ENCODE measurements at regions not wholly inside any gene's neighbourhood (a gene's known extent, or its start where the extent isn't known, plus 50 kb on each side); places are given as distances from the start of the nearest gene placed in this dataset.
"Not testable (repeated sequence)": the region's sequence is repeated elsewhere in the genome, so short reads cannot be mapped to it uniquely, and the experiment has no call there.

DNA sequence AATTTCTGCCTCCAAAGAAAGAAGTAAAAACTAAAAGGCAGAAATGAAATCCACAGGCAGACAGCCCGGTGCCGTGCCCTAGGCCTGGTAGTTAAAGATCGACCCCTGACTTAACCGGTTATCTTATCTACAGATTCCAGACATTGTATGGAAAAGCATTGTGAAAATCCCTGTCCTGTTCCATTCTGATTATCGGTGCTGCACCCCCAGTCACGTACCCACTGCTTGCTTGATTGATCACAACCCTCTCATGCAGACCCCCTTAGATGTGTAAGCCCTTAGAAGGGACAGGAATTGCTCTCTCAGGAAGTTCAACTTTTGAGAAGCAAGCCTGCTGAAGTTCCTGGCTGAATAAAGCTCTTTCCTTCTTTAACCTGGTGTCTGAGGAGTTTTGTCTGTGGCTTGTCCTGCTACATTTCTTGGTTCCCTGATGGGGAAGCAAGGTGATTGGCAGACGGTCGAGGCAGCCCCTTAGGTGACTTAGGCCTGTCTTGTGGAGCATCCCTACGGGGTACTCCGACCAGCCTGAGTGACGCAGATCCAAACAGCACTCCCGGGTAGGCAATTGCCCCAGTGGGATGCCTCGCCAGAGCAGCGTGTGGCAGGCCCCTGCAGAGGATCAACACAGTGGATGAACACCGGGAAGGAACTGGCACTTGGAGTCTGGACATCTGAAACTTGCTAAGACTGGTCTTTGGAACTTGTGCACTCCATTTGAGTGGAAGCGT, 111.2 kb upstream of the PPM1J start:
- no peaks in the 10 kb centered on the region for H3K9me3 Mint-ChIP-seq
- DNase-seq (ENCODE audit: low spot score in 2 of 2) (no peak), ATAC-seq (no peak)
- no peaks in the 10 kb centered on the region for H3K36me3 Mint-ChIP-seq
- H3K4me3 Mint-ChIP-seq, result no peak overlapping the region
- no peaks in the 10 kb centered on the region for H3K4me1 Mint-ChIP-seq
- H3K27ac Mint-ChIP-seq, result no peak overlapping the region

DNA sequence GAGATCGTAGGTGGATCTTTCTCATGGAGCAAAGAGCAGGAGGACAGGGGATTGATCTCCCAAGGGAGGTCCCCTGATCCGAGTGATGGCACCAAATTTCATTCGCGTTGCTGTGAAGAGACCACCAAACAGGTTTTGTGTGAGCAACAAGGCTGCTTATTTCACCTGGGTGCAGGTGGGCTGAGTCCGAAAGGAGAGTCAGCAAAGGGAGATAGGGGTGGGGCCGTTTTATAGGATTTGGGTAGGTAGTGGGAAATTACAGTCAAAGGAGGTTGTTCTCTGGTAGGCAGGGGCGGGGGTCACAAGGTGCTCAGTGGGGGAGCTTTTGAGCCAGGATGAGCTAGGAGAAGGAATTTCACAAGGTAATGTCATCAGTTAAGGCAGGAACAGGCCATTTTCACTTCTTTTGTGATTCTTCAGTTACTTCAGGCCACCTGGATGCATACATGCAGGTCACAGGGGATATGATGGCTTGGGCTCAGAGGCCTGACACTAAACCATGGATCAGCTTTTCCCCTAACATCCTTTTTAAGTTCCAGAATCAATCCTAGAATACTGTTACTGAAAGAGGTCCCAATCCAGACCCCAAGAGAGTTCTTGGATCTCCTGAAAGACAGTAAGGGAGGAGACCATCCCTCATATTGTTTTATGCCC, 110.6 kb upstream of the PPM1J start:
- H3K9me3 Mint-ChIP-seq; H3K36me3 Mint-ChIP-seq; H3K4me1 Mint-ChIP-seq; H3K27ac Mint-ChIP-seq; H3K4me3 Mint-ChIP-seq; ATAC-seq; DNase-seq (ENCODE audit: low spot score in 2 of 2): not testable (repeated sequence)

DNA sequence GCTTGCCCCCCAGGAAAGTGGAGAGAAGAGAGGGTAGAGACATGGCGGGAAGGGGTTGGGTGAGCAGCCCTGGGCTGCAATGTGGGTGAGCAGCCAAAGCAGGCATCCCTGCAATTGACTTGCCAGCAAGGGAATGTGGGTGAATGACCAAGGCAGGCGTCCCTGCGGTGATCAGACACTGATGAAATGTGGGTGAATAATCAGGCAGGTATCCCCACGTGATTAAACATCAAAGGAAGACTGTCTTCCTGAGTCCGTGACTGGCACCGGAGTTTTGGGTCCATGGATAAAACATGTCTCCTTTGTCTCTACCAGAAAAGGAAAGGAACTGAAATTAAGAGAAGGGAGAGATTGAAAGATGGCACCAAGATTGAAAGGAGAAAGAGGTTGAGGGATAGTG, 109.9 kb upstream of the PPM1J start:
- H3K4me1 Mint-ChIP-seq; DNase-seq (ENCODE audit: low spot score in 2 of 2); ATAC-seq; H3K4me3 Mint-ChIP-seq; H3K36me3 Mint-ChIP-seq; H3K27ac Mint-ChIP-seq; H3K9me3 Mint-ChIP-seq: not testable (repeated sequence)

DNA sequence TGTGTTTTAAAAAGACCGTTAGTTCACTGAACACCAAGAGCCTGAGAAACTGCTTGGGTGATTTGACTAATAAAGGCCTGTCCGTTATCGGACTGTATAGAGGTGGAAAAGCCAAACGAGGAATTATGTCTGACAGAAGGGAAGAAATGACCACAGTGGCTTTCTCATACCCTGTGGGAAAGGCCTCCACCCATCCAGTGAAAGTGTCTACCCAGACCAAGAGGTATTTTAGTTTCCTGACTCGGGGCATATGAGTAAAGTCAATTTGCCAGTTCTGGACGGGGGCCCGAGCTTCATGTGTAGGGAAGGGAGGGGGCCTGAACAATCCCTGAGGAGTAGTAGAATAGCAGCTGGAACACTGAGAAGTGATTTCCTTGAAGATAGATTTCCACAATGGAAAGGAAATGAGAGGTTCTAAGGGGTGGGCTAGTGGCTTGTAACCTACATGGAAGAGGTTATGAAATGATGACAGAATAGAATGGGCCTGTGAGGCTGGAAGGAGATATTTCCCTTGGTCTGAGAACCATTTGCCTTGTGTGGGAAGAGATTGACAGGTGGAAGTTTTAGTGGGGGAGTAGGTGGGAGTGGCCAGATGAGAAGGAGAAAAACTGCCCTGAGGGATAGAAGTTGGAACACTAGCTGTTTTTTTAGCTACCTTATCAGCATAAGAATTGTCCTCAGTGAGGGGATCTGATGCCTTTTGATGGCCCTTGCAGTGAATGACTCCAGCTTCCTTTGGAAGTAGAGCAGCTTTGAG, 106.4 kb upstream of the PPM1J start:
- not testable (repeated sequence) for ATAC-seq, H3K4me1 Mint-ChIP-seq, H3K36me3 Mint-ChIP-seq

DNA sequence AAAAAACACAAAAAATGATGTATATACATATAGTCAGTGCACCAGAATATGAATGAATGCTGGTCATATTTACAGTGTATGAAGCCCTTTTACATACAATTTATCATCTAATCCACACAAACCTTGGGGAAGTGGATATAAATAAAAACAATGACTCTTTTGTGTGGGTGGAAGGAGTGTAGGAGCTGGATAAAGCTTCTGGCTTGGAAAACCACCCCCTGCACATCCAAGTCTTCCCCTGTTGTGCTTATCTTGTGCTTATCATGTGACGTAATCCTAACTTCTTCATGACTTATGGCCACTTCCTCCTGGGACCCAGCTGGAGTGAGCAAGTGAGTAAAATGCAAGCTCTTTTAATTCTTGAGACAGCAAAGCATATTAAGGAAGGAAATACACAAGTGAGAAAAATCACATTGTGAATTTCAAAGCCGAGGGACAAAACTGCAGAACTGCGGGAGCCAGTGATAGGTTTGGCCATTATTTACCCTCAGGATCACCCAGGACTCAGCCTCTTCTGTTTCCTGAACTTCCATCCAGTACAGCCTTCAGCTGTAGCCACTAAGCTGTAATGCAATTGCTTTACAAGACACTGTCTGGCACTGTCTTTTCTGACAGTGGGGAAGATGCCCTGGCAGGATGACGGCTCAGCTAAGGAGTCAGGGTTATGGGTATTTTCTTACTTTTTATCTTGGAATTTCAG, 104.0 kb upstream of the PPM1J start:
- Mint-ChIP-seq H3K36me3 (no peaks in the 10 kb centered on the region), H3K27ac (no peak overlapping the region), H3K9me3 (no peaks in the 10 kb centered on the region), H3K4me1 (no peaks in the 10 kb centered on the region), H3K4me3 (no peak overlapping the region)
- DNase-seq (ENCODE audit: low spot score in 2 of 2) (no peak), ATAC-seq (no peak)

More for the DNA sequence above, 106.4 kb upstream of the PPM1J start:
- not testable (repeated sequence) for H3K27ac Mint-ChIP-seq; DNase-seq (ENCODE audit: low spot score in 2 of 2); H3K9me3 Mint-ChIP-seq; H3K4me3 Mint-ChIP-seq

DNA sequence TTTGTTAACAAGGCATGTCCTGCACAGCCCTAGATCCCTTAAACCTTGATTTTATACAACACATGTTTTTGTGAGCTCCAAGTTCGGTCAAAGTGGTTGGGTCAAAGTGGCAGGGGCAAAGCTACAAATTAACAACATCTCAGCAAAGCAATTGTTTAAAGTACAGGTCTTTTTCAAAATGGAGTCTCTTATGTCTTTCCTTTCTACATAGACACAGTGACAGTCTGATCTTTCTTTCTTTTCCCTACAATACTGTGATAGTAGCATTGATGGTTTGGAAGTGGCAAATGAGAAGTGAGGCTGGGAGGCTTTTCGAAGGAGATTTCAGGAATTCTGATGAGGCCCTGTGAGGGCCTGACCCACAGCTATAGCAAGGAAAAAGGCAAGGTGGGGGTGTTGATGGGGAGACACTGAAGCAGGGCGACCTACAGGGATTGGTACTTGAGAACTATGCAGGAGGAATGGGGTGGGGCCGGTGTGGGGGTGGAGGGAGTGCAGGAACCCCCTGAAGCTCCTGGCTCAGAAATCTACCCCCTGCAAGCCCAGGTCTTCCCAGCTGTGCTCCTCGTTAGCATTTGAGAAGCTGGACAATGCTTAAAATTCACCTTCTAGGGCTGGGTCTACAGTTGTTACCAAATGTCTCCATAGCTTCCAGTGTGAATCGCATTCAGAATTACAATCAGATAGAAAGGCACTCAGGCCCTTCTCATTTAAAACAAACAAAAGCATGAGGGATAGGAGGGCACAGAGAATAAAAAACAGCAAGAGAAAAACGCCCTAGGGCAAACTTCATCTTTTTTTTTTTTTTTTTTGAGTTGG, 102.6 kb upstream of the PPM1J start:
- no peaks in the 10 kb centered on the region for H3K4me1 Mint-ChIP-seq
- H3K27ac Mint-ChIP-seq, result no peak overlapping the region
- DNase-seq (ENCODE audit: low spot score in 2 of 2), result no peak
- H3K36me3 Mint-ChIP-seq, result no peaks in the 10 kb centered on the region
- no peak for ATAC-seq
- no peak overlapping the region for H3K4me3 Mint-ChIP-seq
- H3K9me3 Mint-ChIP-seq, result no peaks in the 10 kb centered on the region

DNA sequence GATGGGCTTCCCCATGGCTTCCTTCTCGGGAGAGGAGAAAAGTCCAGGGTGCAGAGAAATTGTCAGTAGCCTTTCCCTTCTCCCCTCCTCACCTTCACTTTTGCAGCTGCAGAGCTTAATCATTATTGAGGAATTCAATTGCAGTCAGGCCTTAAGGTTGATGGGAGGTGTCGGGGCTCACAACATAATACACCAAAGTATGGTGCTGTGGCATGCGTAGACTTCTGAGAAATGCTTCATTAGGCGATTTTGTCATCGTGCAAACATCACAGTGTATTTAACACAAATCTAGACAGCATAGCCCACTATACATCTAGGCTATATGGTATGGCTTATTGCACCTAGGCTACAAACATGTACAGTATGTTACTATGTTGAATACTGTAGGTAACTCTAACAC, 100.2 kb upstream of the PPM1J start:
- H3K4me3 Mint-ChIP-seq, result no peak overlapping the region
- ATAC-seq (no peak), DNase-seq (ENCODE audit: low spot score in 2 of 2) (no peak)
- H3K36me3 Mint-ChIP-seq, result no peaks in the 10 kb centered on the region
- no peaks in the 10 kb centered on the region for H3K9me3 Mint-ChIP-seq
- no peak overlapping the region for H3K27ac Mint-ChIP-seq
- H3K4me1 Mint-ChIP-seq, result no peaks in the 10 kb centered on the region

DNA sequence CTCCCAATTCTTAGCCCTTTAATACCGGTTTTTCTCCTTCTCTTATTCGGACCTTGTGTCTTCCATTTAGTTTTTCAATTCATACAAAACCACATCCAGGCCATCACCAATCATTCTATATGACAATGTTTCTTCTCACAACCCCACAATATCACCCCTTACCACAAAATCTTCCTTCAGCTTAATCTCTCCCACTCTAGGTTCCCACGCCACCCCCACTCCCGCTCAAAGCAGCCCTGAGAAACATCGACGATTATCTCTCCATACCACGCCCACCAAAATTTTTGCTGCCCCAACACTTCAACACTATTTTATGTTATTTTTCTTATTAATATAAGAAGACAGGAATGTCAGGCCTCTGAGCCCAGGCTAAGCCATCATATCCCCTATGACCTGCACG, 99.5 kb upstream of the PPM1J start:
- not testable (repeated sequence) for H3K36me3 Mint-ChIP-seq; H3K4me1 Mint-ChIP-seq; H3K9me3 Mint-ChIP-seq; H3K27ac Mint-ChIP-seq; DNase-seq (ENCODE audit: low spot score in 2 of 2); H3K4me3 Mint-ChIP-seq; ATAC-seq

DNA sequence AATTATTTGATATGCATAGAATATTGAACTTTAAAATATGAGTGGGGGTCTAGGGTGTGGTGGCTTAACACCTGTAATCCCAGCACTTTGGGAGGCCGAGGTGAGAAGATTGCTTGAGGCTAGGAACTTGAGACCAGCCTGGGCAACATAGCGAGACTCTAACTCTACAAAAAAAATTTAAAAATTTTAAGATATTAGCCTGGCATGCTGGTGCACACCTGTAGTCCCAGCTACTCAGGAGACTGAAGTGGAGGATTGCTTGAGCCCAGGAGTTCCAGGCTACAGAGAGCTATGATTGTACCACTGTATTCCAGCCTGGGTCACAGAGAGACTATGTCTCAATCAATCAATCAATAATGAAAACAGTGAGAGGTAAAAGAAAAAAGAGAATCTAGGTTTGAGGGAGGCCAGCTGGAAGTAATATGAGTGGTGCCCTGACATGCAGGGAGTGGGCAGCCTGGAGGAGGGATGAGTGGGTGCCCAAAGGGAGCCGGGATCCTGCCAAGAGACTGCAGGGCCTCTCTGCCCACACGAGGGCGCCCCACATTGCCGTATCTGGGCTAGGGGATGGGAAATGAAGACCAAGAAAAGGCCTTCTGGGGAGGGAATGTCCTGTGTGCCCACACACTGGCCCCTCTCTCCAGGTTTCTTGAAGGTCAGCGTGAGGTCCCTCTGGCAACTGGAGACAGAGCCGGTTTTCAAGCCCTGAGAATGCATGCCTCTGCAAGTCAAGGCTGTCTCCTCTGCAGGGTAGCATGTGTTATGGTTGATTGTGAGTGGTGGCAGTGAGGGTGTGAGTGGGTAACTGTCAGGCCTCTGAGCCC, 93.9 kb upstream of the PPM1J start:
- Mint-ChIP-seq H3K9me3 (no peaks in the 10 kb centered on the region), H3K4me1 (no peaks in the 10 kb centered on the region), H3K4me3 (no peak overlapping the region), H3K36me3 (no peaks in the 10 kb centered on the region), H3K27ac (no peak overlapping the region)
- ATAC-seq (peak; percentile 82), DNase-seq (ENCODE audit: low spot score in 2 of 2) (peak; percentile 48 to 83)

DNA sequence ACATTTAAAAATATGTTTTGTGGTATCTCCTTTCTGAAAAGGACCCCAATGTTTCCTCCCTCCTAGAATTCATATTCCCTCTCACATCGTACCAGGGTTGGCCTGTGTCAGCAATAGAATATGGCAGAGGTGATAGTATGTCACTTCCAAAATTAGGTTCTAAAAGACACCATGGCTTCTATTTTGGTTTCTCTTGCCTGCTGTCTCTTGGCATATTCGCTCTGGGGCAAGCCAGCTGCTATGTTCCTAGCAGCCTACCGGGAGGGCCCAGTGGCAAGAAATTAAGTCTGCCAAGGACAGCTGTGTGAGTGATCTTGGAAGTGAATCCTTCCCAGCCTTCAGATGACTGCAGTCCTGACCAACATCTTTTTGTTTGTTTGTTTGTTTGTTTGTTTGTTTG, 92.9 kb upstream of the PPM1J start:
- Mint-ChIP-seq H3K36me3 (no peaks in the 10 kb centered on the region), H3K9me3 (no peaks in the 10 kb centered on the region), H3K27ac (no peak overlapping the region), H3K4me1 (no peaks in the 10 kb centered on the region), H3K4me3 (no peak overlapping the region)
- no peak for DNase-seq (ENCODE audit: low spot score in 2 of 2)
- ATAC-seq, result no peak

DNA sequence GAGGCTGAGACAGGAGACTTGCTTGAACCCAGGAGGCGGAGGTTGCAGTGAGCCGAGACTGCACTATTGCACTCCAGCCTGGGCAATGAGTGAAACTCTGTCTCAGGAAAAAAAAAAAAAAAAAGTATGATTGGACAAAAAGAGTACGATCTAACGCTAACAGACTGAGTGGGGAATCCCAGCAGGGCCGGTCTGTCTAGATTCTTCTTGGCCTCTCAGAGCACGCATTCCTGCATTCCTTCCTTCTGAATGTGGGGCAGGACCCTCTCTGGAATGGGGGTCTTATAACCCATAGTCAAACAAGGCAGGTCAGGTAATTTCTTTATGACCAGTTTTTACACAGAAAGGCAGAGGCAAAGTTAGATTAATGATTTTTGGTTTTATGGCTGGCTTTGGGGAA, 92.0 kb upstream of the PPM1J start:
- DNase-seq (ENCODE audit: low spot score in 2 of 2) (no peak), ATAC-seq (no peak)
- H3K27ac Mint-ChIP-seq, result no peak overlapping the region
- no peaks in the 10 kb centered on the region for H3K9me3 Mint-ChIP-seq
- no peak overlapping the region for H3K4me3 Mint-ChIP-seq
- no peaks in the 10 kb centered on the region for H3K4me1 Mint-ChIP-seq
- H3K36me3 Mint-ChIP-seq, result no peaks in the 10 kb centered on the region

DNA sequence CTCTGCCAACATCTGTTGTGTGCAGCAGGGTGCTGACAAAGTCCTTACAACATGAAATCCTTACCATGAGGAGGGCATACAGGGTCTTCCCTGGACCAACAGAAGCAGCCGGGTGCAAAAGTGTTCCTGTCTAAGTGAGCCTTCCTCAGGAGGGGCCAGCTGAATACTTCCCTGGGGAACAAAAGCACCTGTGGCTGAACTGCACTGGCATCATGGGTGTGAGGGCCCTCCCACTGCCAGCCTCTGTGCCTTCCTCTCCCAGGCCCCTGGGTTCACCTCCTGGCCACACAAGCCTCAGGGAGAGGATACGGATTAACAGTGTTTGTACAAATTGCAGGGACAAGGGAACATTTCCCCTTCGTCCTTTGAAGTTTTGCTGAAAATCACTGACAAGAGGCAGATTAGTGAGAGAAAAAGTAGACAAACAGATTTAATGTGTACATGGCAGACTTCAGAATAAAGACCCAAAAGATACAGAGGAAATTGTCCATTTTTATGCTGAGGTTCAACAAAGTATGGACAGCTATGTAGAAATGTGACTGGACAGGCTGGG, 91.0 kb upstream of the PPM1J start:
- Mint-ChIP-seq H3K9me3 (no peaks in the 10 kb centered on the region), H3K4me3 (no peak overlapping the region), H3K4me1 (no peaks in the 10 kb centered on the region), H3K36me3 (no peaks in the 10 kb centered on the region), H3K27ac (no peak overlapping the region)
- no peak for DNase-seq (ENCODE audit: low spot score in 2 of 2)
- no peak for ATAC-seq

DNA sequence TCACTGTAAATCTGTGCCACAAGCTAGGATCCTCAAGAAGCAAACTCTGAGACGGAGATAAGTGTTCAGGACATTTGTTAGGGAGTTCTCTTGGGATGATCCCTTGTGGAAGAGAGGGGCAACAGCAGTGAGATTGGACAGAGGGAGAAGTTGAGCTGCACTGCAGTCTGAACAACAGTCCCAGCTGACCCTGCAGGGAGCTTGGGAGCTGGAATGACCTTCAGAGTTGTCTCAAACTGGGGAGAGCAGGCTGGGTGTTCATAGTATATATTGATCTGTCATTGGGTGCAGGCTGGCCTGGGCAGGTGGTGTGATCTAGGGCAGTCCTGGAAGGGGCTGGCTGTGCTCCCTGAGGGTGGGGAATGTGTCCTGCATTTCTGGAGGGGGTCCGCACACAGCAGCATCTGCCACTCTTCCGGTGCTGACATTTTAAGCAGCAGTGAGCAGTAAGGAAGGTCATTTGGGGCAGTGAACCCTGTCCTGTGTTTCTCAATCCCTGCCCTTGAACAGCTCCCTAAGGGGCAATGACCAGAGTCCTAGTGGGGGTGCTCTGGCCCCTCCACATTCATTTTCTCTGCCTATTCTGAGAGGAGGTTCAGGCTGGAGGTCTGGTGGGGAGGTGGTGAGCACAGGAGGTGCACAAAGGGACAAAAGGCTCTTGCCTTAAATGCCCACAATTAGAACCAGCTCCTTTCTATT, 90.2 kb upstream of the PPM1J start:
- no peaks in the 10 kb centered on the region for H3K36me3 Mint-ChIP-seq
- H3K9me3 Mint-ChIP-seq, result no peaks in the 10 kb centered on the region
- H3K27ac Mint-ChIP-seq, result no peak overlapping the region
- no peak overlapping the region for H3K4me3 Mint-ChIP-seq
- ATAC-seq, result no peak
- DNase-seq (ENCODE audit: low spot score in 2 of 2), result no peak
- H3K4me1 Mint-ChIP-seq, result no peaks in the 10 kb centered on the region
